Fibroblast of peridontal ligament (primary cell): ENCODE measurements at regions not wholly inside any gene's neighbourhood (a gene's known extent, or its start where the extent isn't known, plus 50 kb on each side); places are given as distances from the start of the nearest gene placed in this dataset.

Source experiments
- DNase-seq: peaks from one replicate; pipeline ENCODE4 v3.0.0-alpha.2; 2010; ENCODE audit errors: extremely low read depth

GRCh38 chr14:51145246-51145645 lies 50.3 kb upstream of the TRIM9 start:
- DNase-seq: no peak

DNA sequence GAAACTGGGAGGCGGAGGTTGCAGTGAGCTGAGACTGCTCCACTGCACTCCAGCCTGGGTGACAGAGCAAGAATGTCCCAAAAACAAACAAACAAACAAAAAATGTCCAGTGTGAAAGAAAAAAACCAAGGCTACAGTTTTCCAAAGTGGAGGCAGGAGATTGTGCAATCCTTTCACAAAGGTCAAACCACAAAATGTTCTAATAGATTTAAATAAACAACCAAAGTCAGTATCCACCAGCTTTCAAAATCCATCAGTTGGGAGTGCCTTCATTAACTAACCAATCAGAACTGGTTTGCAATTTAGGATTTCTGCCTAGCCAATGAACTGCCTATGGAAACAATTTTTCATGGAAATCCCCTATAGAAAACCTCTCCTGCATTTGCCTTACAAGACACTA lies 52.3 kb upstream of the TRIM9 start:
- DNase-seq: peak; percentile 26

- DNase-seq: no peak
Observed at GRCh38 chr14:51155326-51155725, 60.4 kb upstream of the TRIM9 start.

GRCh38 chr14:51157012-51157411 lies 62.1 kb upstream of the TRIM9 start:
- DNase-seq: peak; percentile 28

GRCh38 chr14:51160871-51161270 lies 66.0 kb upstream of the TRIM9 start:
- no peak for DNase-seq

DNA sequence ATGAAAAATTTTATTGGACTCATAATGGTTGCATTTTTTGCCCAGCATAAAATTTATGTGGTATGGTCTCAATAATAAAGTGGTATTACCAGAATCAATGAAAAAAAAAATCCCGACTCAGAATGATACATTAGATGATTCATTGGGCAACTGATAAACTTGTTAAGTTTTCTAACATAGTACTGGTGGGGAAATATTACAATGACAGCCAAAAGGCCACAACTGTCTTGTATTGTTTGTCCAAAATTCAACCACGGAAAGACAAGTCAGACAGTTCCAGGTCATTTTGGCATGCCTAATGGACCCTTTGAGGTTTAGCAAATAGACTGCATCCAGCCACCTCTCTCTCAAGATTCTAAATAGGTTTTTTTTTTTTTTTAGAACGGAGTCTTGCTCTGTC lies 70.5 kb upstream of the TRIM9 start:
- no peak for DNase-seq

GRCh38 chr14:51167587-51168214 lies 72.3 kb upstream of the TMX1 start:
- peak; percentile 78 for DNase-seq

DNA sequence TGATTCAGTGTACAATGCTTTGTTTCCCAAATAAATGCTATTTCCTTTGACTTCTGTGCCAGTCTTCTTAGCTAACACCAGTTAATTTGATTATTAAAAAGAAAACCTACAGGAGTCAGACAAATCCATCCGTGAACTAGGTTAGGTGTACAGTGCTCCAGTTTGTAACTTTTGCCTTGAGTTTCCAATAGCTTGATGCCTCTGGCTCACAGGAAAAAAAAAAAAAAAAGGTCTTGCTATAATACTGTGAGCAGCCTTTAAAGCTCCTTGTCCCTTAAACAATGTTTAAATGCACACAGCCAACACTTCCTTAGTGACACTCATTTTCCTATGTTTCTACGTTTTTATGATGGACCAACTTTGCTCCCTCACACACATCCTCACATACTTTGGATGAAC lies 71.8 kb upstream of the TMX1 start:
- DNase-seq: no peak

DNA sequence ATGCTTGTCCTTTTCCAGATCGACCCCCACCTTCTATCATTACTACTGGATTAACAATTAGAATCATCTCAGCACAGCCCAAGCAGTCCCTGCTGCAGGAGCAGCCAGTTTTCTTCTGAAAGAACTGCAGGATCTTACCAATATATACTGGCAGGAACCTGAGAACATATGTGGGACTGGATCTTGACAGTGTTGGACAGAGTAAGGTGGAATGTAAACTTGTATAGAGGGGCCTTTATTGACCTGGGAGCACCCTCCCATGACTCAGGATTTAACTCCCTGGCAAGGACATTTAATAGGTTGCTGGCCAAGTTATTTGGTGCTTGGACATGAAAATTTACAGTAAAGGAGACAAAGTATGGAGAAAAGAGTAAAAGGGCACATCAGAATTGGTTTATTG lies 66.2 kb upstream of the TMX1 start:
- DNase-seq: no peak

DNA sequence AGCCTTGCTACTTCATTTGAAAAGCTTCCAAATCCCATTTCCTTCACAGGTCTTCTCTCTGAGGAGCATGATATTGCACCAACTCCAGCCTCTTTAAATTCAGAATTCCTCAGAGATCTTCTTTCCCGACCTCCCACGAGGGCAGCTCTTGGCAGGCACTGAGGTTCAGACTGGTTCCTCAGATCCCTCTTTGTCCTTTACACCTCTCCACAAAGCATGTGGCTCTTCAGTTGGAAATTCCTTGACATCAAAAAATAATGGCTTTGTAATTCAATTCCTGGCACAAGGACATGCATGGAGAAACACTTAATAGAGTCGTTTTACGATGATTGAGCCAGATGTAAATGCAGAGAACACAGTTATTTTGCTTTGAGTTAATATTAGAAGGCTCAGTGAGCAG lies 63.2 kb upstream of the TMX1 start:
- DNase-seq: no peak

DNA sequence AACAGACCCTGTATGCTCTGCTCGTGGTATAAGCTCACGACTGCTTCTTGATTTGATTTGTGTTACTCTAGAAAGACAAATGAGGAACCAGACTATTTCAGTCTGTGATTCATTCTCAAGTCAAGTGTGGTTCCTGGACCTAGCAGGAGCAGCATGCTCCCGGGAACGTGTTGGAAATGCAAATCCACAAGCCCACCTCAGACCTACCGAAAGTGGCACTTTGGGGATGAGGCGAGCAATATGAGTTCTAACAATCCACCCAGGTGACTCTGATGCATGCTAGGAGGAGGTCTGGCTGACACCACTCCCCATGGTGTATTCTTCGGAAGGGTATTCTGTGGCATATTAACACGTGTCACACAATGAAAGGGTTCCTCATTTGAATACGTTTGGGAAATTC lies 59.5 kb upstream of the TMX1 start:
- no peak for DNase-seq

DNA sequence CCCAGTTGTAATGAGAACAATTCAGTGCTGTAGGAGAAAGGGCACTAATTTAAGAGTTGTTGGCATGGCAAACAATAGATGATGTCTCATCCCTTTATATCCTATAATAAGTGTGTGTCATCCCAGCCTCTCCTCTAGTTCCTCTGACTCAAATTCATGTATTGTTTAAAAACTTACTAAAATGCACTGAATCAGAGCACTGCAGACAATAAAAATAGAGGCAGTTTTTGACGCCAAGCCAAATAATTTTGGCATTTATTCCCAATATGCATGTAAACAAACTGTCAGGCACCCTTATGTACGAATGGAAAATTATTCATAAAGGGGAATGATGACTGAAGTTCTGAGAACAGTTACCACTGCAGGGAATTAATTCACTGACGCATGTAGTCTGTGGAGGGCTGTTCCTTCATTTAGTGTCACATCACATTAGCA lies 57.9 kb upstream of the TMX1 start:
- DNase-seq: peak; percentile 35

GRCh38 chr14:51185180-51185579 lies 54.9 kb upstream of the TMX1 start:
- no peak for DNase-seq

DNA sequence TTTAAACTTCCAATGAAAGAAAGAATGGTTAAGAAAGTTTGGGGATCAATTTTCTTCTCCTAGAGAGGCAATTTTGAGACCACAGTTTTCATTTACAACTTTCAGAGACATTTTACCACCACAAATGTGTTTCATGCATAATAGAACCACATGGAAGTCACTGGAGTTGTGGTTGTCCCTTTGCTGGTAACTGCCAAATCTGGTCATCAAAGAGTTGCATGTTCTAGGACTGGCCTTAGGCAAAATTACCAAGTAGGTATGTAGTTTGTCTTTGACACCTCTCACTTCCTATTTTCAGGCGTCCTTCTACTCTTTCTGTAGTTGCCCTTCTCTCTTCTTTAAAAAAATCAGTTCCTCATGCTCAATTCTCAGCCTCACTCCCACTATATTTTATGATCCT lies 54.3 kb upstream of the TMX1 start:
- no peak for DNase-seq

GRCh38 chr14:51188566-51189185 lies 51.4 kb upstream of the TMX1 start:
- DNase-seq: peak; percentile 11

GRCh38 chr14:51189600-51190376 lies 50.3 kb upstream of the TMX1 start:
- no peak for DNase-seq
